Suppressor macrophage treated with lipopolysaccharide for 4 hours (primary cell): ENCODE measurements at regions not wholly inside any gene's neighbourhood (a gene's known extent, or its start where the extent isn't known, plus 50 kb on each side); places are given as distances from the start of the nearest gene placed in this dataset.

Experiments
- DNase-seq: peaks from one replicate; pipeline ENCODE4 v3.0.0-alpha.2; 2020

- no peak for DNase-seq
These were observed 445.7 kb downstream of the TOX3 start for GRCh38 chr16:52101246-52101645.

GRCh38 chr16:52099382-52099781 is 447.6 kb downstream of the TOX3 start:
- no peak for DNase-seq

- no peak for DNase-seq
These were observed 451.5 kb downstream of the TOX3 start for GRCh38 chr16:52095471-52095870.

GRCh38 chr16:52092126-52092525 is 454.8 kb downstream of the TOX3 start:
- DNase-seq = no peak

- DNase-seq = no peak
These were observed 456.9 kb downstream of the TOX3 start for GRCh38 chr16:52090080-52090479.

GRCh38 chr16:52089476-52089875 is 457.5 kb downstream of the TOX3 start:
- DNase-seq = no peak

- DNase-seq = no peak
These were observed 460.0 kb downstream of the TOX3 start for GRCh38 chr16:52086901-52087300.

- DNase-seq = no peak
These were observed 468.0 kb downstream of the TOX3 start for GRCh38 chr16:52078716-52079655.

GRCh38 chr16:52077607-52078006 is 469.3 kb downstream of the TOX3 start:
- no peak for DNase-seq

GRCh38 chr16:52076801-52077201 is 470.1 kb downstream of the TOX3 start:
- DNase-seq = no peak

- DNase-seq = no peak
These were observed 470.6 kb downstream of the TOX3 start for GRCh38 chr16:52076332-52076731.

- DNase-seq = no peak
These were observed 472.8 kb downstream of the TOX3 start for GRCh38 chr16:52074133-52074532.

- DNase-seq = no peak
These were observed 473.9 kb downstream of the TOX3 start for GRCh38 chr16:52073024-52073423.

GRCh38 chr16:52071101-52071500 is 475.8 kb downstream of the TOX3 start:
- DNase-seq = no peak

GRCh38 chr16:52070341-52071057 is 476.4 kb downstream of the TOX3 start:
- no peak for DNase-seq

GRCh38 chr16:52069866-52070265 is 477.1 kb downstream of the TOX3 start:
- DNase-seq = no peak

- DNase-seq = no peak
These were observed 478.4 kb downstream of the TOX3 start for GRCh38 chr16:52068447-52069074.

- no peak for DNase-seq
These were observed 480.0 kb downstream of the TOX3 start for GRCh38 chr16:52066962-52067361.

- no peak for DNase-seq
These were observed 490.7 kb downstream of the TOX3 start for GRCh38 chr16:52056259-52056658.

GRCh38 chr16:52055381-52055780 is 491.6 kb downstream of the TOX3 start:
- no peak for DNase-seq

GRCh38 chr16:52054326-52054725 is 492.6 kb downstream of the TOX3 start:
- DNase-seq = no peak

GRCh38 chr16:52052818-52053217 is 494.1 kb downstream of the TOX3 start:
- DNase-seq = no peak

GRCh38 chr16:52051414-52052172 is 495.4 kb downstream of the TOX3 start:
- no peak for DNase-seq
